ENCODE measurements at regions not wholly inside any gene's neighbourhood (a gene's known extent, or its start where the extent isn't known, plus 50 kb on each side); places are given as distances from the start of the nearest gene placed in this dataset.

- no peak for DNase-seq (ENCODE audit: low spot score)
These were observed 708.6 kb downstream of the DTWD2 start for GRCh38 chr5:118279540-118280294.

GRCh38 chr5:118270526-118270925 lies 717.8 kb downstream of the DTWD2 start:
- no peak for DNase-seq (ENCODE audit: low spot score)

GRCh38 chr5:118258223-118258622 lies 730.1 kb downstream of the DTWD2 start:
- DNase-seq (ENCODE audit: low spot score) = no peak

GRCh38 chr5:118257066-118257465 lies 731.3 kb downstream of the DTWD2 start:
- DNase-seq (ENCODE audit: low spot score) = no peak

- DNase-seq (ENCODE audit: low spot score) = no peak
These were observed 734.9 kb downstream of the DTWD2 start for GRCh38 chr5:118253225-118254061.

- no peak for DNase-seq (ENCODE audit: low spot score)
These were observed 739.0 kb downstream of the DTWD2 start for GRCh38 chr5:118249386-118249785.

GRCh38 chr5:118247458-118247857 lies 740.9 kb downstream of the DTWD2 start:
- no peak for DNase-seq (ENCODE audit: low spot score)

GRCh38 chr5:118243613-118244012 lies 744.7 kb downstream of the DTWD2 start:
- no peak for DNase-seq (ENCODE audit: low spot score)

GRCh38 chr5:118243068-118243467 lies 745.3 kb downstream of the DTWD2 start:
- no peak for DNase-seq (ENCODE audit: low spot score)

- DNase-seq (ENCODE audit: low spot score) = no peak
These were observed 752.1 kb downstream of the DTWD2 start for GRCh38 chr5:118236108-118236849.

- no peak for DNase-seq (ENCODE audit: low spot score)
These were observed 754.7 kb downstream of the DTWD2 start for GRCh38 chr5:118233606-118234005.

- DNase-seq (ENCODE audit: low spot score) = no peak
These were observed 759.9 kb downstream of the DTWD2 start for GRCh38 chr5:118228489-118228888.

GRCh38 chr5:118224546-118224945 lies 763.8 kb downstream of the DTWD2 start:
- peak; percentile 63 for DNase-seq (ENCODE audit: low spot score)

GRCh38 chr5:118220556-118221195 lies 767.7 kb downstream of the DTWD2 start:
- DNase-seq (ENCODE audit: low spot score) = peak; percentile 35

- DNase-seq (ENCODE audit: low spot score) = no peak
These were observed 776.7 kb downstream of the DTWD2 start for GRCh38 chr5:118211606-118212005.

- no peak for DNase-seq (ENCODE audit: low spot score)
These were observed 780.3 kb downstream of the DTWD2 start for GRCh38 chr5:118208031-118208453.

GRCh38 chr5:118199801-118200200 lies 788.5 kb downstream of the DTWD2 start:
- no peak for DNase-seq (ENCODE audit: low spot score)

- no peak for DNase-seq (ENCODE audit: low spot score)
These were observed 792.1 kb downstream of the DTWD2 start for GRCh38 chr5:118196229-118196628.

GRCh38 chr5:118195211-118195610 lies 793.1 kb downstream of the DTWD2 start:
- DNase-seq (ENCODE audit: low spot score) = no peak

- DNase-seq (ENCODE audit: low spot score) = no peak
These were observed 795.0 kb downstream of the DTWD2 start for GRCh38 chr5:118193194-118193905.

- DNase-seq (ENCODE audit: low spot score) = no peak
These were observed 803.3 kb downstream of the DTWD2 start for GRCh38 chr5:118185018-118185417.

All from AG08395 (cell line).